HG02610 (cell line): ENCODE measurements at regions not wholly inside any gene's neighbourhood (a gene's known extent, or its start where the extent isn't known, plus 50 kb on each side); places are given as distances from the start of the nearest gene placed in this dataset.

Experiments used
- ATAC-seq: cut with Tn5 transposase; IDR thresholded peaks from one replicate; pipeline ENCODE4 v1.9.1; 2021; ENCODE audit warnings: mild to moderate bottlenecking, moderate library complexity; ENCODE audit not compliant: unreplicated experiment

GRCh38 chr6:71476872-71477271 lies 188.3 kb downstream of the OGFRL1 start:
- no peak for ATAC-seq

GRCh38 chr6:71478834-71479541 lies 190.4 kb downstream of the OGFRL1 start:
- no peak for ATAC-seq

GRCh38 chr6:71480577-71480976 lies 192.0 kb downstream of the OGFRL1 start:
- ATAC-seq = no peak

GRCh38 chr6:71481011-71481410 lies 192.4 kb downstream of the OGFRL1 start:
- ATAC-seq = no peak

- no peak for ATAC-seq
Measured at GRCh38 chr6:71481801-71482200, 193.2 kb downstream of the OGFRL1 start.

GRCh38 chr6:71482742-71483141 lies 194.1 kb downstream of the OGFRL1 start:
- no peak for ATAC-seq

GRCh38 chr6:71486461-71486860 lies 197.8 kb downstream of the OGFRL1 start:
- peak; percentile 68 for ATAC-seq

- ATAC-seq = no peak
Measured at GRCh38 chr6:71488186-71488585, 199.6 kb downstream of the OGFRL1 start.

GRCh38 chr6:71489736-71490135 lies 201.1 kb downstream of the OGFRL1 start:
- no peak for ATAC-seq

- no peak for ATAC-seq
Measured at GRCh38 chr6:71490876-71491275, 202.3 kb downstream of the OGFRL1 start.

- ATAC-seq = no peak
Measured at GRCh38 chr6:71491844-71492243, 203.2 kb downstream of the OGFRL1 start.

GRCh38 chr6:71492668-71493067 lies 204.1 kb downstream of the OGFRL1 start:
- ATAC-seq = no peak

GRCh38 chr6:71496018-71496721 lies 207.6 kb downstream of the OGFRL1 start:
- peak; percentile 100 for ATAC-seq

GRCh38 chr6:71496722-71497033 lies 208.1 kb downstream of the OGFRL1 start:
- no peak for ATAC-seq

GRCh38 chr6:71498638-71499037 lies 210.0 kb downstream of the OGFRL1 start:
- no peak for ATAC-seq

GRCh38 chr6:71499667-71500066 lies 211.1 kb downstream of the OGFRL1 start:
- no peak for ATAC-seq

GRCh38 chr6:71502168-71502567 lies 213.6 kb downstream of the OGFRL1 start:
- no peak for ATAC-seq

GRCh38 chr6:71502956-71503355 lies 214.3 kb downstream of the OGFRL1 start:
- ATAC-seq = no peak

GRCh38 chr6:71507183-71507582 lies 218.6 kb downstream of the OGFRL1 start:
- ATAC-seq = no peak

GRCh38 chr6:71509191-71510005 lies 220.8 kb downstream of the OGFRL1 start:
- ATAC-seq = no peak

- ATAC-seq = peak; percentile 82
Measured at GRCh38 chr6:71510057-71510713, 221.6 kb downstream of the OGFRL1 start.
